ENCODE measurements at regions not wholly inside any gene's neighbourhood (a gene's known extent, or its start where the extent isn't known, plus 50 kb on each side); places are given as distances from the start of the nearest gene placed in this dataset.

GRCh38 chr6:19964115-19964514, 126.9 kb downstream of the ID4 start:
- WGBS (ENCODE audit: insufficient coverage), result 100% methylated on average over 1 of the region's 2 CpGs
- no peaks in the 10 kb centered on the region for H3K9me3 ChIP-seq (ENCODE audit: control insufficient read depth, insufficient read depth, low read length)
- no peak overlapping the region for H3K4me3 ChIP-seq (ENCODE audit: low read depth, low read length)
- no peak overlapping the region for H3K27ac ChIP-seq (ENCODE audit: low read depth, low read length)
- DNase-seq (ENCODE audit: low read depth in 4 of 6, low spot score in 6 of 6), result no peak
- H3K36me3 ChIP-seq (ENCODE audit: control insufficient read depth, insufficient read depth, low read length), result no peaks in the 10 kb centered on the region
- no peaks in the 10 kb centered on the region for H3K4me1 ChIP-seq (ENCODE audit: control insufficient read depth, insufficient read depth, low read length)
- no peaks in the 10 kb centered on the region for H3K27me3 ChIP-seq (ENCODE audit: control insufficient read depth, insufficient read depth, low read length)

DNA sequence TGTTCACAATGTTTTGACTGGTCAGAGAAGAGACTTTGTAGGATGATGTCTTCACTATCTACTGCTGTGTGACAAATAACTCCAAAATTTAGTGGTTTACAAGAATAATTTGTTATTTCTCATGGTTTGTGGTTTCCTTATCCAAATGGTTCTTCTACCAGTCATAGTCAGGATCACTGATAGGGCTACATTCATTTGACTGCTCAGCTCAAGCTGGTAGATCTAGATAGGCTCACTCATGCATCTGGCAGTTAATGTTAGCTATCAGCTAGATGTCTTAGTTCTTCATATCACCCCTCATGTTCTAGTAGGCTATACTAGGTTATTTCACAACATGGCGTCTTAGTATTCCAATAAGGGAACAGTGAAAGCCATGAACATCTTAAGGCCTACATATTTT, 131.0 kb downstream of the ID4 start:
- no CpG with 5 or more reads among the region's 1 CpG for WGBS (ENCODE audit: insufficient coverage)
- H3K9me3 ChIP-seq (ENCODE audit: control insufficient read depth, insufficient read depth, low read length), result no peaks in the 10 kb centered on the region
- H3K4me3 ChIP-seq (ENCODE audit: low read depth, low read length), result no peak overlapping the region
- no peaks in the 10 kb centered on the region for H3K4me1 ChIP-seq (ENCODE audit: control insufficient read depth, insufficient read depth, low read length)
- no peak for DNase-seq (ENCODE audit: low read depth in 4 of 6, low spot score in 6 of 6)
- H3K36me3 ChIP-seq (ENCODE audit: control insufficient read depth, insufficient read depth, low read length), result no peaks in the 10 kb centered on the region
- H3K27me3 ChIP-seq (ENCODE audit: control insufficient read depth, insufficient read depth, low read length), result no peaks in the 10 kb centered on the region
- no peak overlapping the region for H3K27ac ChIP-seq (ENCODE audit: low read depth, low read length)

- Histone ChIP-seq H3K4me1 (ENCODE audit: control insufficient read depth, insufficient read depth, low read length) (no peaks in the 10 kb centered on the region), H3K4me3 (ENCODE audit: low read depth, low read length) (no peak overlapping the region), H3K36me3 (ENCODE audit: control insufficient read depth, insufficient read depth, low read length) (no peaks in the 10 kb centered on the region), H3K27ac (ENCODE audit: low read depth, low read length) (no peak overlapping the region), H3K27me3 (ENCODE audit: control insufficient read depth, insufficient read depth, low read length) (no peaks in the 10 kb centered on the region), H3K9me3 (ENCODE audit: control insufficient read depth, insufficient read depth, low read length) (no peaks in the 10 kb centered on the region)
- WGBS (ENCODE audit: insufficient coverage), result 86% methylated on average over 1 of the region's 1 CpG
- no peak for DNase-seq (ENCODE audit: low read depth in 4 of 6, low spot score in 6 of 6)
Measured at GRCh38 chr6:19972221-19972620, 135.1 kb downstream of the ID4 start.

- Histone ChIP-seq H3K4me1 (ENCODE audit: control insufficient read depth, insufficient read depth, low read length) (no peaks in the 10 kb centered on the region), H3K9me3 (ENCODE audit: control insufficient read depth, insufficient read depth, low read length) (no peaks in the 10 kb centered on the region), H3K4me3 (ENCODE audit: low read depth, low read length) (no peak overlapping the region), H3K27me3 (ENCODE audit: control insufficient read depth, insufficient read depth, low read length) (no peaks in the 10 kb centered on the region), H3K36me3 (ENCODE audit: control insufficient read depth, insufficient read depth, low read length) (no peaks in the 10 kb centered on the region), H3K27ac (ENCODE audit: low read depth, low read length) (no peak overlapping the region)
- peak in 3 of 6 donors; percentile 6 to 86 (median 55) for DNase-seq (ENCODE audit: low read depth in 4 of 6, low spot score in 6 of 6)
- 23% methylated on average over 4 of the region's 12 CpGs for WGBS (ENCODE audit: insufficient coverage)
Measured at GRCh38 chr6:19976411-19977129, 139.4 kb downstream of the ID4 start.

GRCh38 chr6:19979059-19979458, 141.9 kb downstream of the ID4 start:
- Histone ChIP-seq H3K27me3 (ENCODE audit: control insufficient read depth, insufficient read depth, low read length) (no peaks in the 10 kb centered on the region), H3K4me3 (ENCODE audit: low read depth, low read length) (no peak overlapping the region), H3K27ac (ENCODE audit: low read depth, low read length) (no peak overlapping the region), H3K36me3 (ENCODE audit: control insufficient read depth, insufficient read depth, low read length) (no peaks in the 10 kb centered on the region), H3K4me1 (ENCODE audit: control insufficient read depth, insufficient read depth, low read length) (no peaks in the 10 kb centered on the region), H3K9me3 (ENCODE audit: control insufficient read depth, insufficient read depth, low read length) (no peaks in the 10 kb centered on the region)
- DNase-seq (ENCODE audit: low read depth in 4 of 6, low spot score in 6 of 6), result no peak
- 98% methylated on average over 5 of the region's 7 CpGs for WGBS (ENCODE audit: insufficient coverage)

DNA sequence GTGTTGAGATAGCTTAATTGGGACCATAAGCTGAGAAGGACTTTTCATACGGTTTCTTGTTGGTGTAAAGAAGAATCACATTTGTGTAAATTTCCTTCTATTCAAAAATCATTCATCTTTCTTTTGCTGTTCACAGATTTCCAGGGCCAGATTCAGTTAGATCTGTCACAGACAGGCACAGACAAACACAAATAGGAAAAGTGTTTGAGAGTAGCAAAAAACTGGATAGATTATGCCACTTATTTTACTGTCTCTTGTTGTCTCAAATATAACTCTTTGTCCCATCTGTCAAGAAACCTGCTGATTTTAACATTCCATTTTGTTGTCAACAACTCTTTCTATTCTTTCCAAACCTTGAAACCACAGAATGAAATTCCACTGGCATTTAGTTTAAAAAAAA, 142.8 kb downstream of the ID4 start:
- no peak overlapping the region for H3K27ac ChIP-seq (ENCODE audit: low read depth, low read length)
- H3K27me3 ChIP-seq (ENCODE audit: control insufficient read depth, insufficient read depth, low read length), result no peaks in the 10 kb centered on the region
- H3K9me3 ChIP-seq (ENCODE audit: control insufficient read depth, insufficient read depth, low read length), result no peaks in the 10 kb centered on the region
- no peak overlapping the region for H3K4me3 ChIP-seq (ENCODE audit: low read depth, low read length)
- H3K4me1 ChIP-seq (ENCODE audit: control insufficient read depth, insufficient read depth, low read length), result no peaks in the 10 kb centered on the region
- H3K36me3 ChIP-seq (ENCODE audit: control insufficient read depth, insufficient read depth, low read length), result no peaks in the 10 kb centered on the region
- WGBS (ENCODE audit: insufficient coverage), result no CpG with 5 or more reads among the region's 1 CpG
- DNase-seq (ENCODE audit: low read depth in 4 of 6, low spot score in 6 of 6), result peak in 1 of 6 donors; percentile 60

- WGBS (ENCODE audit: insufficient coverage), result 64% methylated on average over 7 of the region's 11 CpGs
- Histone ChIP-seq H3K27ac (ENCODE audit: low read depth, low read length) (no peak overlapping the region), H3K4me1 (ENCODE audit: control insufficient read depth, insufficient read depth, low read length) (no peaks in the 10 kb centered on the region), H3K36me3 (ENCODE audit: control insufficient read depth, insufficient read depth, low read length) (no peaks in the 10 kb centered on the region), H3K4me3 (ENCODE audit: low read depth, low read length) (no peak overlapping the region), H3K27me3 (ENCODE audit: control insufficient read depth, insufficient read depth, low read length) (no peaks in the 10 kb centered on the region), H3K9me3 (ENCODE audit: control insufficient read depth, insufficient read depth, low read length) (no peaks in the 10 kb centered on the region)
- peak in 1 of 6 donors; percentile 59 for DNase-seq (ENCODE audit: low read depth in 4 of 6, low spot score in 6 of 6)
Measured at GRCh38 chr6:19983374-19983773, 146.2 kb downstream of the ID4 start.

- whole genome bisulfite sequencing (ENCODE audit: insufficient coverage), result no CpG with 5 or more reads among the region's 2 CpGs
- H3K27ac ChIP-seq (ENCODE audit: low read depth, low read length), result no peak overlapping the region
Measured at GRCh38 chr6:19986691-19987438, 149.7 kb downstream of the ID4 start.

GRCh38 chr6:19988555-19988954, 151.4 kb downstream of the ID4 start:
- DNase-seq (ENCODE audit: low read depth in 4 of 6, low spot score in 6 of 6), result peak in 1 of 6 donors; percentile 22
- Histone ChIP-seq H3K4me3 (ENCODE audit: low read depth, low read length) (no peak overlapping the region), H3K4me1 (ENCODE audit: control insufficient read depth, insufficient read depth, low read length) (no peaks in the 10 kb centered on the region), H3K36me3 (ENCODE audit: control insufficient read depth, insufficient read depth, low read length) (no peaks in the 10 kb centered on the region), H3K27ac (ENCODE audit: low read depth, low read length) (no peak overlapping the region), H3K27me3 (ENCODE audit: control insufficient read depth, insufficient read depth, low read length) (no peaks in the 10 kb centered on the region), H3K9me3 (ENCODE audit: control insufficient read depth, insufficient read depth, low read length) (no peaks in the 10 kb centered on the region)
- whole genome bisulfite sequencing (ENCODE audit: insufficient coverage), result 25% methylated on average over 1 of the region's 3 CpGs

More at GRCh38 chr6:19986691-19987438, 149.7 kb downstream of the ID4 start:
- H3K27me3 ChIP-seq (ENCODE audit: control insufficient read depth, insufficient read depth, low read length), result no peaks in the 10 kb centered on the region
- H3K9me3 ChIP-seq (ENCODE audit: control insufficient read depth, insufficient read depth, low read length), result no peaks in the 10 kb centered on the region
- H3K4me3 ChIP-seq (ENCODE audit: low read depth, low read length), result no peak overlapping the region
- no peaks in the 10 kb centered on the region for H3K36me3 ChIP-seq (ENCODE audit: control insufficient read depth, insufficient read depth, low read length)
- no peak for DNase-seq (ENCODE audit: low read depth in 4 of 6, low spot score in 6 of 6)
- H3K4me1 ChIP-seq (ENCODE audit: control insufficient read depth, insufficient read depth, low read length), result no peaks in the 10 kb centered on the region

- no peaks in the 10 kb centered on the region for H3K9me3 ChIP-seq (ENCODE audit: control insufficient read depth, insufficient read depth, low read length)
- no peak overlapping the region for H3K4me3 ChIP-seq (ENCODE audit: low read depth, low read length)
- DNase-seq (ENCODE audit: low read depth in 4 of 6, low spot score in 6 of 6), result no peak
- no peaks in the 10 kb centered on the region for H3K4me1 ChIP-seq (ENCODE audit: control insufficient read depth, insufficient read depth, low read length)
- no peaks in the 10 kb centered on the region for H3K27me3 ChIP-seq (ENCODE audit: control insufficient read depth, insufficient read depth, low read length)
- H3K36me3 ChIP-seq (ENCODE audit: control insufficient read depth, insufficient read depth, low read length), result no peaks in the 10 kb centered on the region
- 52% methylated on average over 2 of the region's 3 CpGs for WGBS (ENCODE audit: insufficient coverage)
- H3K27ac ChIP-seq (ENCODE audit: low read depth, low read length), result no peak overlapping the region
Measured at GRCh38 chr6:19991176-19991575, 154.0 kb downstream of the ID4 start.

Data from spinal cord (tissue), 9 donors.